Liver (tissue), 3 donors: ENCODE measurements at regions not wholly inside any gene's neighbourhood (a gene's known extent, or its start where the extent isn't known, plus 50 kb on each side); places are given as distances from the start of the nearest gene placed in this dataset.

Experiments used
- CTCF ChIP-seq: fragments of 150-350 bp; IDR thresholded peaks from 2 replicates; pipeline ENCODE4 v1.5.1; 2017; ENCODE audit warnings: improper control_type of control experiment, low read depth, low read length; ENCODE audit not compliant: missing input control
- FOXA1 ChIP-seq: IDR thresholded peaks from 2 replicates; pipeline ENCODE4 v1.6.1; 2016; ENCODE audit warnings: antibody characterized with exemption
- JUND ChIP-seq, 2 donors: IDR thresholded peaks; 2 replicates each; pipeline ENCODE4 v1.6.1; 2016; ENCODE audit warnings: antibody characterized with exemption in 2 of 2
- RAD21 ChIP-seq, 2 donors: IDR thresholded peaks; 2 replicates each; pipeline ENCODE4 v1.6.1; 2016; ENCODE audit warnings: antibody characterized with exemption in 2 of 2, mild to moderate bottlenecking in 2 of 2
- REST ChIP-seq: IDR thresholded peaks from 2 replicates; pipeline ENCODE4 v1.6.1; 2016; ENCODE audit warnings: antibody characterized with exemption, mild to moderate bottlenecking
- RXRA ChIP-seq, 2 donors: IDR thresholded peaks; 2 replicates each; pipeline ENCODE4 v1.6.1; 2017 to 2018; ENCODE audit warnings: antibody characterized with exemption in 2 of 2, mild to moderate bottlenecking in 1 of 2
- TAF1 ChIP-seq: conservative IDR thresholded peaks from 2 replicates; pipeline ENCODE4 v1.6.1; 2016; ENCODE audit warnings: antibody characterized with exemption, mild to moderate bottlenecking
- YY1 ChIP-seq: IDR thresholded peaks from 2 replicates; pipeline ENCODE4 v1.6.1; 2016; ENCODE audit warnings: antibody characterized with exemption, mild to moderate bottlenecking
- TF ChIP-seq, protein P1 (sequence below): IDR thresholded peaks from 2 replicates; pipeline ENCODE4 v1.6.1; 2016; ENCODE audit warnings: antibody characterized with exemption
- TF ChIP-seq, protein P2 (sequence below): IDR thresholded peaks from 2 replicates; pipeline ENCODE4 v1.6.1; 2016; ENCODE audit warnings: antibody characterized with exemption
- donor health status: healthy.
- donor health status: healthy.

- TF ChIP-seq, protein P1, sequence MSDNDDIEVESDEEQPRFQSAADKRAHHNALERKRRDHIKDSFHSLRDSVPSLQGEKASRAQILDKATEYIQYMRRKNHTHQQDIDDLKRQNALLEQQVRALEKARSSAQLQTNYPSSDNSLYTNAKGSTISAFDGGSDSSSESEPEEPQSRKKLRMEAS, result no peak
- no peak for TF ChIP-seq JUND (IDR thresholded peaks at IDR 0.05)
- TF ChIP-seq, protein P2, sequence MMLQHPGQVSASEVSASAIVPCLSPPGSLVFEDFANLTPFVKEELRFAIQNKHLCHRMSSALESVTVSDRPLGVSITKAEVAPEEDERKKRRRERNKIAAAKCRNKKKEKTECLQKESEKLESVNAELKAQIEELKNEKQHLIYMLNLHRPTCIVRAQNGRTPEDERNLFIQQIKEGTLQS, result no peak
- TF ChIP-seq RAD21 (IDR thresholded peaks at IDR 0.05), result no peak
- TF ChIP-seq REST, result no peak
- TF ChIP-seq CTCF, result no peak
- TF ChIP-seq TAF1, result no peak
- TF ChIP-seq FOXA1, result no peak
- no peak for TF ChIP-seq RXRA (IDR thresholded peaks at IDR 0.05)
- TF ChIP-seq YY1, result no peak
These were observed 83.9 kb upstream of the SH3BP4 start for GRCh38 chr2:234867882-234868285.
